ENCODE measurements at regions not wholly inside any gene's neighbourhood (a gene's known extent, or its start where the extent isn't known, plus 50 kb on each side); places are given as distances from the start of the nearest gene placed in this dataset.

DNA sequence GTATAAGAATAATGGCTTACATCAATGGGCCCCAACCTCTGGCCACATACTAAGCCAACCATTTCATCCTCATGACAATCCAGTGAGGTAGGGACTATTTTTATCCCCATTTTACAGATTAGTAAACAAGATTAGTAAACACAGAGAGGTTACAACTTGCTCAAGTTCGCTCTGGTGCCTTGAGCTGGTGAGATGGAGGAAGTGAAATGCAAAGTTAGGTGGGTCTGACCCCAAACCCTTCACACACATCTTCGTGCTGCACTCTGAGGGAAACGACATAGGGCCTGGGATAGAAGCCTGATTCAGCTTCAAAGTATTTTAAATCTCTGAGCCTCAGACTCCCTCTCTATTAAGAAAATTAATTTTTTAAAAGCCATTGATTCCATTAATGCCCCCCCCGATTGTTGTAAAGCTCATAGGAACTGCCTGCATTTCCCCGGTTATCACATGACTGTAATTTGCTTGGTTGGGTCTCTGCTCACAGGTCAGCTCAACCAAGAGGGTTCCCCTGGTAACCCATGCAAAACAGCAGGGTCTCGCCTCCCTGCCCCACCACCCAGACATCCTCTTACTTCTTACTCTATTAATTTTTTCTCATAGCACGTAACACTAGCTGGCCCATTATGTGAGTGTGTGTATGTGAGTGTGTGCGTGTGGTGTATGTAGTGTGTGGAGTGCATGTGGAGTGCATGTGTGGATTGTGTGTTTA, 221.2 kb downstream of the MAFB start:
- Mint-ChIP-seq H3K27ac (no peak overlapping the region), H3K27me3 (peaks cover 0 to 7% of the 10 kb centered on the region in 2 donors), H3K4me1 (no peaks in the 10 kb centered on the region), H3K4me3 (no peak overlapping the region), H3K9me3 (no peaks in the 10 kb centered on the region), H3K36me3 (no peaks in the 10 kb centered on the region)
- no peaks in the 10 kb centered on the region for H3K4me1 ChIP-seq (ENCODE audit: insufficient read depth, low read length)
- H3K27ac ChIP-seq (ENCODE audit: low read depth, low read length), result no peak overlapping the region
- no peaks in the 10 kb centered on the region for H3K9me3 ChIP-seq (ENCODE audit: low read length)
- no peak for DNase-seq
- ChIA-PET POLR2A (no interaction called here), CTCF (no interaction called here)
- no peaks in the 10 kb centered on the region for H3K27me3 ChIP-seq (ENCODE audit: insufficient read depth, low read length, poor library complexity, severe bottlenecking)
- H3K4me3 ChIP-seq (ENCODE audit: low read length), result no peak overlapping the region
- no peaks in the 10 kb centered on the region for H3K36me3 ChIP-seq (ENCODE audit: insufficient read depth, low read length)

DNA sequence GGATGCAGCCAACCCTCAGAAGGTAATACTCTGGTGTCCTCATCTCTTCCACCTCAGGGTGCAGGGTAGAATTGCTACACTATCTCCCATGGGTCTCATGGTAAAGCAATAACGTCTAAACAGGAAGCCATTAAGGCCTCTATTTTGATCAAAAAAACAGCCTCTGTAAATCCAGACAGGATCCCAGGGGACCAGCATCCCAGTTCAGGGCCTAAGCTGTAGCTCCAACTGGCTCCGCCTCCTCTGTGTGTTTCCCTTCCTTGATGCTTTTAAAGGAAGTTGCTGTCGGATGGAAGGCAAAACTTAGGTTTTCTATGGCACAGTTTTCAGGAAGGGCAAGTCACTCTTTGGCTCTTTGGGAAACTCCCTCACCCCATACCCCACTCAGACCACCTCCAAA, 222.0 kb downstream of the MAFB start:
- Histone ChIP-seq H3K27ac (ENCODE audit: low read depth, low read length) (no peak overlapping the region), H3K36me3 (ENCODE audit: insufficient read depth, low read length) (no peaks in the 10 kb centered on the region), H3K4me1 (ENCODE audit: insufficient read depth, low read length) (no peaks in the 10 kb centered on the region), H3K9me3 (ENCODE audit: low read length) (no peaks in the 10 kb centered on the region), H3K27me3 (ENCODE audit: insufficient read depth, low read length, poor library complexity, severe bottlenecking) (no peaks in the 10 kb centered on the region), H3K4me3 (ENCODE audit: low read length) (no peak overlapping the region)
- Mint-ChIP-seq H3K36me3 (no peaks in the 10 kb centered on the region), H3K9me3 (no peaks in the 10 kb centered on the region), H3K27ac (no peak overlapping the region), H3K4me1 (no peaks in the 10 kb centered on the region), H3K4me3 (no peak overlapping the region), H3K27me3 (peaks cover 0 to 7% of the 10 kb centered on the region in 2 donors)
- CTCF ChIA-PET, result no interaction called here
- DNase-seq, result no peak
- POLR2A ChIA-PET, result no interaction called here

DNA sequence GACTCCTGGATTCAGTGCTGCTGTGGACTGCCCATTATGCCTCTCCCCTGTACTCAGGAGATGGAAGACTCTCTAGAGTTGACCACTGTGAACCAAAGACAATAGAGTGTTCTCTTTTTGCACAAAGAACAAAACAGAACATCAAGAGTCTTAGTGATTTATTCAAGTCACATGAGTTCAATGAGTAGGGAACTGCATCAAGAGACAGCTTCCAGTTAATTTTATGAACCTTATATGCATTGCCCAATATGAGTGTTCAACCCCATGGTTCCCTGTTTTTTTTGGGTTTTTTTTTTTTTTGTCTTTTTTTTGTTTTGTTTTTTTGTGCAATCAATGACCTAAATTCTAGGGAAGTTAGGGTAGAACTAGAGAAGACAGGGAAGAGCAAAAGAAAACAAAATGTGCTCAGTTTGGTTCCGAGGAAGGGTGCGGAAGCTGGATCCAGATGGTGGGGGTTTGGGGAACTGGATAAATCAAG, 224.3 kb downstream of the MAFB start:
- Mint-ChIP-seq H3K27ac (no peak overlapping the region), H3K27me3 (peaks cover 0 to 7% of the 10 kb centered on the region in 2 donors), H3K4me1 (no peaks in the 10 kb centered on the region), H3K4me3 (no peak overlapping the region), H3K36me3 (no peaks in the 10 kb centered on the region), H3K9me3 (peaks cover 0 to 3% (median 0%) of the 10 kb centered on the region in 5 donors)
- Histone ChIP-seq H3K4me3 (ENCODE audit: low read length) (no peak overlapping the region), H3K27ac (ENCODE audit: low read depth, low read length) (no peak overlapping the region), H3K36me3 (ENCODE audit: insufficient read depth, low read length) (no peaks in the 10 kb centered on the region), H3K4me1 (ENCODE audit: insufficient read depth, low read length) (no peaks in the 10 kb centered on the region), H3K27me3 (ENCODE audit: insufficient read depth, low read length, poor library complexity, severe bottlenecking) (no peaks in the 10 kb centered on the region), H3K9me3 (ENCODE audit: low read length) (no peaks in the 10 kb centered on the region)
- ChIA-PET POLR2A (no interaction called here), CTCF (no interaction called here)
- no peak for DNase-seq

DNA sequence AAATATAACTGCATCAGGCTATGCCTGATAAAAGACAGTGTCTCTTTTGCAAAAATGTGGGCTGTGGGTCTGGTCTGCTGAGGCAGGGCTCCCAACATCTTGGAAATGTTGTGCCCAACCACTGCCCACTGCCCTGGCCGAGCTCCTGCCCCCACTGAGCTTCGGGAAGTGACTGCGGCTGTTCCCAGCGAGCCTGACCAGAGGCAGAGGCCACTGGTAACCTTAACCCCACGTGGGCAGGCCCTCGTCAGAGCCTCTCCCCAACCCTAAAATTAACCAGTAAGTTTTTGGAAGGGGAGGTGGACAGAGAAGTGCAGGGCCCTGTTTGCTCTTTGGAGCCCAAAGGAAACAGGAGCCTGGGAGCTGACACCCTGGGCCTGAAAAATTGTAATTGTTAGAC, 225.9 kb downstream of the MAFB start:
- peaks cover 0 to 3% (median 0%) of the 10 kb centered on the region in 5 donors for H3K9me3 Mint-ChIP-seq
- no peak for DNase-seq
- H3K4me1 Mint-ChIP-seq, result no peaks in the 10 kb centered on the region
- H3K27me3 Mint-ChIP-seq, result peaks cover 0 to 9% of the 10 kb centered on the region in 2 donors
- no peak overlapping the region for H3K4me3 Mint-ChIP-seq
- Histone ChIP-seq H3K9me3 (ENCODE audit: low read length) (no peaks in the 10 kb centered on the region), H3K27ac (ENCODE audit: low read depth, low read length) (no peak overlapping the region), H3K27me3 (ENCODE audit: insufficient read depth, low read length, poor library complexity, severe bottlenecking) (no peaks in the 10 kb centered on the region), H3K4me3 (ENCODE audit: low read length) (no peak overlapping the region), H3K4me1 (ENCODE audit: insufficient read depth, low read length) (no peaks in the 10 kb centered on the region), H3K36me3 (ENCODE audit: insufficient read depth, low read length) (no peaks in the 10 kb centered on the region)
- no peaks in the 10 kb centered on the region for H3K36me3 Mint-ChIP-seq
- no peak overlapping the region for H3K27ac Mint-ChIP-seq
- ChIA-PET CTCF (no interaction called here), POLR2A (no interaction called here)

DNA sequence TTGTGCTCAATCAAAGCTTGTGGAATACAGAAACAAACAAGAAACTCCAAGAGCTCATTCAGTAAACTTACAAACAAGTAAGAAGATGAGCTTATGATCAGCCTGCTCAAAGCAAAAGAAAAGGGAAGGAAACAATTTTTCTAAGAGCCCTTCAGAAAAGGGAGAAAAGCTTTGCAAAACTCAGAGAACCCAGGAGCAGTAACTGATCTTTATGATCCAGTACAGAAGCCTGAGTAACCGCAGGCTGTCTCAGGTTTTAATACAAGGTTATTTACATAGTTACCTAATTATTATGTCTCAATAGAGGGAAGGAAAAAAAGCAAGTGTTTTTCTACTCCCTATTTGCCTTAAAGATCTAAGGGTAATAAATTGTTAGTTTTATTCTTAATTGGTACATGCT, 226.5 kb downstream of the MAFB start:
- DNase-seq, result no peak
- Mint-ChIP-seq H3K9me3 (peaks cover 0 to 3% (median 0%) of the 10 kb centered on the region in 5 donors), H3K27me3 (peaks cover 0 to 9% of the 10 kb centered on the region in 2 donors), H3K4me1 (no peaks in the 10 kb centered on the region), H3K27ac (no peak overlapping the region), H3K36me3 (no peaks in the 10 kb centered on the region), H3K4me3 (no peak overlapping the region)
- H3K27me3 ChIP-seq (ENCODE audit: insufficient read depth, low read length, poor library complexity, severe bottlenecking), result no peaks in the 10 kb centered on the region
- no peaks in the 10 kb centered on the region for H3K9me3 ChIP-seq (ENCODE audit: low read length)
- CTCF ChIA-PET, result no interaction called here
- no peaks in the 10 kb centered on the region for H3K36me3 ChIP-seq (ENCODE audit: insufficient read depth, low read length)
- H3K4me3 ChIP-seq (ENCODE audit: low read length), result no peak overlapping the region
- no peaks in the 10 kb centered on the region for H3K4me1 ChIP-seq (ENCODE audit: insufficient read depth, low read length)
- POLR2A ChIA-PET, result no interaction called here
- H3K27ac ChIP-seq (ENCODE audit: low read depth, low read length), result no peak overlapping the region

DNA sequence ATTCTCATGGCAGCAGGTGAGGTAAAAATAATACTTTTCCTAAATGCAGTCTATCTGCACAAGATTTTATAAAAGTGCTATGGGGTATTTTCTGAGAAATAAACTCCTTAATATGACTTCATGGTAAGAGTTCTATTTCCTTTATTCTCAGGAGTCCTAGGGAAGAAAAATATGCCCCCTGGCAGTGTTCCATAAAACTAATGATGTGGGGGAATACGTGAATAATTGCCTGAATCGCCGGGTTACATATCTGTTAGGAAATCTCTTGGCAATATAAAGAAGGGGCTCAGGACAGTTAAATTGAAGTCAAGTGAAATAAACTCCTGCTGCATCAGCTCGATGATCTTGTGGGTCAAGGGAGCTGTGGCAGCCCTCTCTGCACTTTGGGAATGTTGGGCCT, 229.7 kb downstream of the MAFB start:
- no peaks in the 10 kb centered on the region for H3K27me3 ChIP-seq (ENCODE audit: insufficient read depth, low read length, poor library complexity, severe bottlenecking)
- POLR2A ChIA-PET, result no interaction called here
- H3K27ac ChIP-seq (ENCODE audit: low read depth, low read length), result no peak overlapping the region
- H3K36me3 Mint-ChIP-seq, result no peaks in the 10 kb centered on the region
- no peak overlapping the region for H3K4me3 ChIP-seq (ENCODE audit: low read length)
- H3K27me3 Mint-ChIP-seq, result peaks cover 0 to 4% of the 10 kb centered on the region in 2 donors
- no peak for DNase-seq
- H3K4me1 ChIP-seq (ENCODE audit: insufficient read depth, low read length), result no peaks in the 10 kb centered on the region
- H3K4me3 Mint-ChIP-seq, result no peak overlapping the region
- peaks cover 0 to 3% (median 0%) of the 10 kb centered on the region in 5 donors for H3K9me3 Mint-ChIP-seq
- H3K9me3 ChIP-seq (ENCODE audit: low read length), result no peaks in the 10 kb centered on the region
- no peaks in the 10 kb centered on the region for H3K36me3 ChIP-seq (ENCODE audit: insufficient read depth, low read length)
- H3K27ac Mint-ChIP-seq, result no peak overlapping the region
- H3K4me1 Mint-ChIP-seq, result no peaks in the 10 kb centered on the region
- CTCF ChIA-PET, result no interaction called here

DNA sequence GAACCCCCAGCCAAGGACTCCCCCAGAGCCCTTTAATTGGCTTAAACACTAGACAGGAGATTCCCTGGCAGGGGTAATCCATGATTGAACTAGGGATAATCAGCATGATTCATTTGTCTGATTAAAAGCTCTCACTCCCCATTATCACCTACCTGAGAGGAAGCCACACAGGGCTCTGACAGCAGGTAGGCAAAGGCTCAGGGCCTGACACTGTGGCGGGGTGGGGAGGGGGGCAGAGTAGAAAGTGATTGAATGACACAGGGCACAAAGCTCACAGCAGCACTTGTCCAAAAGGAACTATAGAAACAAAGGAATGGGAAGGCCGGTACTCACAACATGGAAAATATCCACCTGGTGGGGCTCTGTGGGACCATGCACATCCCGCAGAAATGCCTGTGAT, 231.6 kb downstream of the MAFB start:
- CTCF ChIA-PET, result no interaction called here
- H3K27ac ChIP-seq (ENCODE audit: low read depth, low read length), result no peak overlapping the region
- DNase-seq, result no peak

DNA sequence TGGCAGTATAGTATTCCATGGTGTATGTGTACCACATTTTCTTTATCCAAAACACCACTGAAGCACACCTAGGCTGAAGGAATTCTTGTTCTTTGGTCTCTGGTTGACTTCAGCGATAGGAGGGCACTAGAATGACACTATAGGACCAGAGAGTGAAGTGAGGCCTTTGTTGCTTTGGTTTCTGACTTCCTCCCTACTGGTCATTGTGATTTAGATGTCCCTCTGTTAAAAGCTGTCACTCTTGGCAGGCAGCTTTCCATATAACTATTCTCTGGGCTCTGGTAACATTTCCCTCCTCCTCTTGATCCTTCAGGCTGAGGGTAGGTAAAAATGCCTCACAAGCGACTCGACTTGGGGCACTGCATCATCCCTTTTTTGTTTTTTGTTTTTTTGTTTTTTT, 236.3 kb downstream of the MAFB start:
- CTCF ChIA-PET, result no interaction called here

More for the DNA sequence above, 231.6 kb downstream of the MAFB start:
- peaks cover 3 to 4% of the 10 kb centered on the region in 2 donors for H3K27me3 Mint-ChIP-seq
- Histone ChIP-seq H3K36me3 (ENCODE audit: insufficient read depth, low read length) (no peaks in the 10 kb centered on the region), H3K9me3 (ENCODE audit: low read length) (no peaks in the 10 kb centered on the region), H3K4me1 (ENCODE audit: insufficient read depth, low read length) (no peaks in the 10 kb centered on the region), H3K27me3 (ENCODE audit: insufficient read depth, low read length, poor library complexity, severe bottlenecking) (no peaks in the 10 kb centered on the region), H3K4me3 (ENCODE audit: low read length) (no peak overlapping the region)
- POLR2A ChIA-PET, result no interaction called here
- no peaks in the 10 kb centered on the region for H3K4me1 Mint-ChIP-seq
- no peaks in the 10 kb centered on the region for H3K36me3 Mint-ChIP-seq
- H3K27ac Mint-ChIP-seq, result no peak overlapping the region
- H3K9me3 Mint-ChIP-seq, result peaks cover 0 to 3% (median 0%) of the 10 kb centered on the region in 5 donors
- H3K4me3 Mint-ChIP-seq, result no peak overlapping the region

More for the DNA sequence above, 236.3 kb downstream of the MAFB start:
- Histone ChIP-seq H3K27ac (ENCODE audit: low read depth, low read length) (no peak overlapping the region), H3K36me3 (ENCODE audit: insufficient read depth, low read length) (no peaks in the 10 kb centered on the region), H3K9me3 (ENCODE audit: low read length) (no peaks in the 10 kb centered on the region), H3K27me3 (ENCODE audit: insufficient read depth, low read length, poor library complexity, severe bottlenecking) (no peaks in the 10 kb centered on the region), H3K4me1 (ENCODE audit: insufficient read depth, low read length) (no peaks in the 10 kb centered on the region), H3K4me3 (ENCODE audit: low read length) (no peak overlapping the region)
- no peaks in the 10 kb centered on the region for H3K9me3 Mint-ChIP-seq
- POLR2A ChIA-PET, result no interaction called here
- H3K27ac Mint-ChIP-seq, result no peak overlapping the region
- peaks cover 2 to 3% of the 10 kb centered on the region in 2 donors for H3K27me3 Mint-ChIP-seq
- H3K4me3 Mint-ChIP-seq, result no peak overlapping the region
- no peaks in the 10 kb centered on the region for H3K36me3 Mint-ChIP-seq
- H3K4me1 Mint-ChIP-seq, result no peaks in the 10 kb centered on the region
- no peak for DNase-seq
